ENCODE measurements at regions not wholly inside any gene's neighbourhood (a gene's known extent, or its start where the extent isn't known, plus 50 kb on each side); places are given as distances from the start of the nearest gene placed in this dataset.

DNA sequence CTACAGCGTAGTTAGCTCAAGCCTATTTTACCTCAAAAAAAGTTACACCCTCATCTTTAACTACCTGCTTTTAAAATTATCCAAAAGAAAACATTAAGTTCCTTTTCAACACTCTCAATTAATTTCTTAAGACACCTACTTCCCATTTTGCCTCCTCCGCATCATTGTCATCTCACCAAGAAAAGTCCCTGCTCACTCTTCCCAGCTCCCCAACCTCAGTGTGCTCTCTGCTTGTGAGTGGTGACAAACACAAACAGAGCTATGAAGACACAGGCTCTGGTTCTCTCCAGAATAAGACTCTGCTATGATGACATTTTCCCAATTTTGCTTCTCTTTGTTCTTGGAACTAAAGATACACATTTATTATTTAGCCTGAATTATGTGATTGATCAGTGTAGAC is 385.1 kb upstream of the HTR2A start:
- TF ChIP-seq, protein P1, sequence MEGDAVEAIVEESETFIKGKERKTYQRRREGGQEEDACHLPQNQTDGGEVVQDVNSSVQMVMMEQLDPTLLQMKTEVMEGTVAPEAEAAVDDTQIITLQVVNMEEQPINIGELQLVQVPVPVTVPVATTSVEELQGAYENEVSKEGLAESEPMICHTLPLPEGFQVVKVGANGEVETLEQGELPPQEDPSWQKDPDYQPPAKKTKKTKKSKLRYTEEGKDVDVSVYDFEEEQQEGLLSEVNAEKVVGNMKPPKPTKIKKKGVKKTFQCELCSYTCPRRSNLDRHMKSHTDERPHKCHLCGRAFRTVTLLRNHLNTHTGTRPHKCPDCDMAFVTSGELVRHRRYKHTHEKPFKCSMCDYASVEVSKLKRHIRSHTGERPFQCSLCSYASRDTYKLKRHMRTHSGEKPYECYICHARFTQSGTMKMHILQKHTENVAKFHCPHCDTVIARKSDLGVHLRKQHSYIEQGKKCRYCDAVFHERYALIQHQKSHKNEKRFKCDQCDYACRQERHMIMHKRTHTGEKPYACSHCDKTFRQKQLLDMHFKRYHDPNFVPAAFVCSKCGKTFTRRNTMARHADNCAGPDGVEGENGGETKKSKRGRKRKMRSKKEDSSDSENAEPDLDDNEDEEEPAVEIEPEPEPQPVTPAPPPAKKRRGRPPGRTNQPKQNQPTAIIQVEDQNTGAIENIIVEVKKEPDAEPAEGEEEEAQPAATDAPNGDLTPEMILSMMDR (IDR thresholded peaks at IDR 0.05; ENCODE audit: insufficient read depth, low read depth, low read length, missing control alignments), result no peak
- H3K4me3 ChIP-seq (ENCODE audit: low read length), result no peak overlapping the region
- DNase-seq (ENCODE audit: low read depth), result no peak

DNA sequence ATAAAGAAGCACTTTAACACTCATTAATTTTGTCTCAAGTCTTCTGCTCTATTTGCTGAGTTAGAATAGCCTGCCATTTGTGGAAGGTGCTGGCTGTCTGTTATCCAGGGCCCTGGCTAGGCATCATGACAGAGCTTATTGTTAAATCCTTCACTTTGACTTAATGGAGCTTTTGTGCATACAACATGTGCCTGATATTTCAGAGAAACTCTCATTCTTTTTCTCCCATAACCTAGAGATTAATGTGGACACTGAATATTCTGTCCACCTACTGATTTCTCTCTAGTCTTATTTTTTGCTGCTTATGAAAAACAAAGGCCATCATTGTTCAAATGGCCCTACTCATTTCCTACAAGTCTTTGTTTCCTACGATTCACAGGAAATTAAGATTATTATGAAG is 383.1 kb upstream of the HTR2A start:
- DNase-seq (ENCODE audit: low read depth), result no peak
- no peak overlapping the region for H3K4me3 ChIP-seq (ENCODE audit: low read length)
- TF ChIP-seq, protein P1 (IDR thresholded peaks at IDR 0.05; ENCODE audit: insufficient read depth, low read depth, low read length, missing control alignments), result no peak

DNA sequence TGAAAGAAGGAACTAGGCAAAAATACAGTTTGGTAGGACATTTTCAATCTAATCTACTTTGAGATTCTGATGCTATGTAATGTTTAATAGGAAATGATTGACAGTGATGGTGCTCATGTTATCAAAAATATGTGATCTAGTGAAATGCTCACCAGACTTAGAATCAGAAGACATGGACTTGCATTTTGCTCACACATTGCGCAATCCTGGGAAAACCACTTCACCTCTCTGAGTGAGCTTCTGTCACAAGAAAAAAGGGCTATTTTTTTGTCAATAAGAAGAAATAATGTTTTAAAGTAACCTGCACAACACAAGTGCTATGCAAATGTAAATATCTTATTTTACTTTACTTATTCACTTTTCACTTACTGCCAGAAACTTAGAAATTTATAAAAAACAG is 380.9 kb upstream of the HTR2A start:
- H3K4me3 ChIP-seq (ENCODE audit: low read length), result no peak overlapping the region
- TF ChIP-seq, protein P1 (IDR thresholded peaks at IDR 0.05; ENCODE audit: insufficient read depth, low read depth, low read length, missing control alignments), result no peak
- DNase-seq (ENCODE audit: low read depth), result peak; percentile 67

DNA sequence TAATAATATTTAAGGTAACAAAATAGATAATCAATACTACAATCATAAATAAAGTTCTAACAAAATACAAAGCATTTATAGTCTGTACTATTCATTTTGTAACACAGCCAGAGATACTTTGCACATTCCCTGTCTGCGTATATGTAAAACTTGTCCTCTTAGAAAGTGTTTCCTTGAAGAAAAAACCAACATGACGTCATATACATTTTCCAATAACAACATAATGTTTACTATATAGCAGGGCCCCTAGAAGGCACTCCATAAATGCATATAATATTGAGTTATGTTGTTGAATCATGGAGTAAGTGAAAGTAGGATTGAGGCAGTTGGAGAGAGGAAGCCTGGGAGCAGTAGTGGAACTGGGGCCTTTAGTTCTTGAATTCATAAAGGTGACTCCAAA is 371.4 kb upstream of the HTR2A start:
- TF ChIP-seq, protein P1 (IDR thresholded peaks at IDR 0.05; ENCODE audit: insufficient read depth, low read depth, low read length, missing control alignments), result no peak
- no peak for DNase-seq (ENCODE audit: low read depth)
- no peak overlapping the region for H3K4me3 ChIP-seq (ENCODE audit: low read length)

DNA sequence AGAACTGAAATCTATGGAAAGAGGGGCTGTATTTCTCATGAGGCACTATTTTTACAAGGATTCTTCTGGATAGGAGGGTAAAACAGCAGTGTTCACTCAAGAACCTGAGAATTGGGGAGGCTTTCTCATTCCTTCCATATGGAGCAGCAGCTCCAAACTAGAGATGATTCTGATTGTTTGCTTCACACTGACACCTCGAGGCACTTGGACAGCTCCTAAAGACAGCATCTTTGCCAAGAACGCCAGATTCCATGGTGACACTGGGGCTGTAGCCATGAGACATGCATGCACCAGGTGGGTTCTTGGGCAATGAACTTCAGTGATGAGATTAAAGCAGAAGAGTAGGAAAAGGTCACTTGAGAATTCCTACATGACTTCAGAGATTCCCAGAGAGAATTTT is 361.5 kb upstream of the HTR2A start:
- peak; percentile 11 for DNase-seq (ENCODE audit: low read depth)
- no peak overlapping the region for H3K4me3 ChIP-seq (ENCODE audit: low read length)
- TF ChIP-seq, protein P1 (IDR thresholded peaks at IDR 0.05; ENCODE audit: insufficient read depth, low read depth, low read length, missing control alignments), result no peak

DNA sequence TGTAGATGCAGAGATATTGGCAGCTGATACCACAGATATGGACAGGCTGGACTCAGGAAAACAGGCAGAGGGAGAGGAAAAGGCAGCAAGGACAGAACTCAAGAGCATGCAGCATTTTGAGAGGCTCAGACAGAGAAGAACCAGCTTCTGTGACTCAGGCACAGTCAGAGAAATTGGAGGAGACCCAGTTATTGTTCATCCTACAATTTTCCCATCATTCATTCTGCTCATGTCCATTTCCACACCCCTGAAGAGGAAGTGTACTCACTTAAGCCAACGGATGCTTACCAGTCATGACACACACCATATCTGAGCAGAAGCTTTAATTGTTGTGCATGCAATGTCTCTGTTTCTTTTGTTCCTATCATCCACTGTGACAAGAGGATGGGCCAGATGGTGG is 359.8 kb upstream of the HTR2A start:
- TF ChIP-seq, protein P1 (IDR thresholded peaks at IDR 0.05; ENCODE audit: insufficient read depth, low read depth, low read length, missing control alignments), result no peak

DNA sequence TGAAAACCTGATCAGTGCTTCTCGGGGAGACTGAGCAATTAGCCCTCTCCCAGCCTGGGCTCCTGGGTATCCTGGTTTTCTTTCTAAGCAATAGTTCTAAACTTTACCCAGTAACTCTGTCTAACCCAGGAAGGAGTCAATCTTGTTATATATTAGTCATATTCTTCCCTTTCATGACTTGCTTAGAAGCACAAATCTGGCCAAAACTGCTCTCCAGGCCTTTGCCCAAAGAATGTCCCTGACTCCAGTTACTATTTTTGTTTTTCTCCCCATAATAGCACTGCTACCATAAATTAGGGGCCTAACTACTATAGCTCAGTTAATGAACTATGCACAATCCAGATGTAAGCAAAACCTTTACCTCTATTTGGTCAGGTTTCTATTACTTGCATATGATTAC is 355.8 kb upstream of the HTR2A start:
- DNase-seq (ENCODE audit: low read depth), result no peak
- TF ChIP-seq, protein P1 (IDR thresholded peaks at IDR 0.05; ENCODE audit: insufficient read depth, low read depth, low read length, missing control alignments), result no peak
- H3K4me3 ChIP-seq (ENCODE audit: low read length), result no peak overlapping the region

More for the DNA sequence above, 359.8 kb upstream of the HTR2A start:
- H3K4me3 ChIP-seq (ENCODE audit: low read length), result no peak overlapping the region
- DNase-seq (ENCODE audit: low read depth), result peak; percentile 88
